HUES64 (cell line): ENCODE measurements at regions not wholly inside any gene's neighbourhood (a gene's known extent, or its start where the extent isn't known, plus 50 kb on each side); places are given as distances from the start of the nearest gene placed in this dataset.

Experiments used
- H3K27ac ChIP-seq: 2 replicates; pipeline ENCODE4 v1.7.0; 2013; ENCODE audit warnings: low read depth, low read length, inconsistent platforms
- H3K27me3 ChIP-seq: 2 replicates; pipeline ENCODE4 v1.6.1; 2013; ENCODE audit warnings: mild to moderate bottlenecking, low read length; ENCODE audit not compliant: insufficient read depth
- H3K36me3 ChIP-seq: 2 replicates; pipeline ENCODE4 v1.6.1; 2013; ENCODE audit warnings: mild to moderate bottlenecking, low read length; ENCODE audit not compliant: insufficient read depth
- H3K4me1 ChIP-seq: 2 replicates; pipeline ENCODE4 v1.6.1; 2013; ENCODE audit warnings: mild to moderate bottlenecking, low read length, moderate library complexity; ENCODE audit not compliant: insufficient read depth
- H3K4me3 ChIP-seq: 2 replicates; pipeline ENCODE4 v1.5.1; 2013; ENCODE audit warnings: mild to moderate bottlenecking, low read length, moderate library complexity
- H3K9ac ChIP-seq: 2 replicates; pipeline ENCODE4 v1.6.1; 2013; ENCODE audit warnings: mild to moderate bottlenecking, low read depth, low read length
- H3K9me3 ChIP-seq: 2 replicates; pipeline ENCODE4 v1.6.1; 2013; ENCODE audit warnings: low read depth, low read length; ENCODE audit not compliant: insufficient read depth
- WGBS: fragments of 150-250, 120-280 bp; methylation state at CpG from one replicate; pipeline ENCODE4 v1.1.7; 2013; ENCODE audit warnings: missing lambda C conversion rate; 5-methylcytosine and 5-hydroxymethylcytosine counted together

DNA sequence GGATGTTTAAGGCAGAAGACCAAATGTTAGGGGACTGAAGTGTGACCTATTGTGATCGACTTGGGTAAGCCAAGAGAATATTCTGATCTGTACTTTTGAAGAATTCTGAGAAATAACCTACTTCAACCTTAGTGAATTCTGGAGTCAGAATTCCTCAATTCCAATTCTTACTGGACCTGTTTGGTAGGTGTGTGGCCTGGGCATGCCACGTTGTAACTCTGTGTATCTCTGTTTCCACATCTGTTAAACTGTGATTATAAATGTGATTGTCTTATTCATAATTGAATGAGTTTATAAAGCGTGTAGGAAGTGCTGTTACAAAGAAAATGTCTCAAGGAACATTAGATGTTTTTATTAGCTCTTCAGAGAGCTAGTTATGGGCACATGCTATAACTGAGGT is 64.5 kb downstream of the TUSC1 start:
- Histone ChIP-seq H3K36me3 (no peaks in the 10 kb centered on the region), H3K9ac (no peak overlapping the region), H3K9me3 (no peaks in the 10 kb centered on the region), H3K27me3 (no peaks in the 10 kb centered on the region), H3K4me1 (peaks cover under 1% of the 10 kb centered on the region; the same call in 1 of the 2 replicates), H3K27ac (no peak overlapping the region), H3K4me3 (no peak overlapping the region)
- whole genome bisulfite sequencing: 95% methylated on average over 3 of the region's 3 CpGs

DNA sequence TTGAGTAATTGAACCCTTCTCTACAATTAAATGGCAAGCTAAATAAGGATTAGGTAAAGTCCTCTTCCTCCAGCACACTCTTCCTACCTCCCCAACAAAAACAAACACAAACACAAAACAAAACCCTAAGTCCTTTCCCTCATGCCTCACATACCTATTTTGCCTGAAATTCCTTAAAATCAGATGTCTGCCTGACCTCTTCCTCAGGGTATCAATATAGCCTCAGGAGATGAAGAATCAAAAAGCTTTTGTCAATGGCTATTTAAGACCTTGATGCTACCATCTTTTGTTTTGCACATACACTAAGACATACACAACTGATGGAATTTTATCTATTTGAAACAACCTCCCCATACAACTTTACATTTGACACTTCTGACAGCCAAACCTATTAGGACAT is 75.1 kb downstream of the TUSC1 start:
- Histone ChIP-seq H3K4me1 (peaks cover 30% of the 10 kb centered on the region), H3K4me3 (no peak overlapping the region), H3K27ac (no peak overlapping the region), H3K9me3 (no peaks in the 10 kb centered on the region), H3K27me3 (no peaks in the 10 kb centered on the region), H3K36me3 (no peaks in the 10 kb centered on the region), H3K9ac (no peak overlapping the region)

DNA sequence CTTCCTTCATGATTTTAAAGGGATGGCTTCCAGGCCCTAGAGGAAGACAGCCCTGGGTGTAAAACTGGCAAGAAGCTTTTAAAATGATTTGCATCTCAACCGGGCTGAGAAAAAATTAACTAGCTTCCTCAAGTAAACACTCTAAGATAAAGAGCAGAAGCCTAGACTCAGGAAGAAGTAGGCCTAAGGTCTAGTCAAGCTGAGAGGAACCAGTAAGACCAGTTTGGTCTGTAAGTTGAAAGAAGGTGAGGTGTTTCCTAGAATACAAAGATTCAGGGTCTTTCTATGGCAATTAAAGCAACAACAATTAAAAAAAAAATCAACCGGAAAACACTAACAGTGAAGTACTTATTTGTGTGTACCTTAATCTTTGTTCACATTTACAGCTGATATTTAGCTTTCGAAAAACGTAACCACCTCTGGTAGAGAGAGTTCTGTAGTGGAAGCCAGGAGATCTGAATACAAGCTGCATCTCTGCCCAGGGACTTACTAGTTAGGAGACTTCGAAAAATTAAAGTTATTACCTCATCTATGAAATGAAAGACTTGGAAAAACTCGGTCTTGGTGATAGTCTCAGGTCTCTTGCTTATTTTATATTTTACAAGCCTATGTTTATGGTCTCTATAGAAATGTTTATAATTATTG is 75.7 kb downstream of the TUSC1 start:
- H3K9ac ChIP-seq: no peak overlapping the region
- H3K4me1 ChIP-seq: peaks cover 24% of the 10 kb centered on the region
- H3K36me3 ChIP-seq: no peaks in the 10 kb centered on the region
- H3K9me3 ChIP-seq: no peaks in the 10 kb centered on the region
- H3K27ac ChIP-seq: 0 out of 2 replicates have a peak overlapping the region, but pooled peaks have one; percentile 6
- no peaks in the 10 kb centered on the region for H3K27me3 ChIP-seq
- WGBS: 78% methylated on average over 4 of the region's 6 CpGs
- no peak overlapping the region for H3K4me3 ChIP-seq

DNA sequence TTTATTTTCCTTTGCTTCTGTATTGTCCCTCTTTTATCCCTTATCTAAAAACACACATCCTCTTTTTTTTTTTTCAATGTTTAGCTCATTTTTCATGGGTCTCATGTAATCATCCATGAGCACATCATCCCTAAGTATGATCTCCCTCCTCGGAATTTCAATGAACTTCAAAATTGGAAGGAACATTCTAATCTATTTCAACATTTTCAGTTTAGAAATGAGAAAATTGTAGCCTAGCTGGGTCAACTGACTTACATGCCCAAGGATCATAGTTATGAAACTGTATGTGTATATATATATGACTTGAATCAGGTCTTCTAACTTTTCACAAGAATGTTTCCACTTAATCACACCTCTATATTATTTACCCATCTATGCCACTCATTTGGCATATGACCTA is 77.7 kb downstream of the TUSC1 start:
- no peak overlapping the region for H3K27ac ChIP-seq
- H3K4me3 ChIP-seq: no peak overlapping the region
- peaks cover 3% of the 10 kb centered on the region; the same call in 1 of the 2 replicates for H3K9me3 ChIP-seq
- H3K9ac ChIP-seq: no peak overlapping the region
- H3K4me1 ChIP-seq: peaks cover 24% of the 10 kb centered on the region
- WGBS: 100% methylated on average over 1 of the region's 1 CpG
- H3K27me3 ChIP-seq: no peaks in the 10 kb centered on the region
- no peaks in the 10 kb centered on the region for H3K36me3 ChIP-seq

DNA sequence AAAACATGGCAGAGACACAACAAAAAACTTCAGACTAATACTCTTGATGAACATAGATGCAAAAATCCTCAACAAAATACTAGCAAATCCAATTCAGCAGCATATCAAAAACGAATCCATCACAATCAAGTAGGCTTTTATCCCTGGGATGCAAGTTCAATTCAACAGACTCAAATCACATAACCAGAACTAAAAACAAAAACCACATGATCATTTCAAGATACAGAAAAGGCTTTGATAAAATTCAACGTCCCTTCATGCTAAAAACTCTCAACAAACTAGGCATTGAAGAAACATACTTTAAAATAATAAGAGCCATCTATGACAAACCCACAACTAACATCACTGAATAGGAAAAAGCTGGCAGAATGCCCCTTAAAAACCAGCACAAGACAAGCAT is 93.6 kb downstream of the TUSC1 start:
- H3K4me1 ChIP-seq: no peaks in the 10 kb centered on the region
- H3K36me3 ChIP-seq: no peaks in the 10 kb centered on the region
- 0 out of 2 replicates have a peak, but pooled peaks cover 5% of the 10 kb centered on the region for H3K9me3 ChIP-seq
- H3K27me3 ChIP-seq: no peaks in the 10 kb centered on the region
- 94% methylated on average over 2 of the region's 2 CpGs for WGBS
- H3K27ac ChIP-seq: no peak overlapping the region
- H3K9ac ChIP-seq: no peak overlapping the region
- no peak overlapping the region for H3K4me3 ChIP-seq

DNA sequence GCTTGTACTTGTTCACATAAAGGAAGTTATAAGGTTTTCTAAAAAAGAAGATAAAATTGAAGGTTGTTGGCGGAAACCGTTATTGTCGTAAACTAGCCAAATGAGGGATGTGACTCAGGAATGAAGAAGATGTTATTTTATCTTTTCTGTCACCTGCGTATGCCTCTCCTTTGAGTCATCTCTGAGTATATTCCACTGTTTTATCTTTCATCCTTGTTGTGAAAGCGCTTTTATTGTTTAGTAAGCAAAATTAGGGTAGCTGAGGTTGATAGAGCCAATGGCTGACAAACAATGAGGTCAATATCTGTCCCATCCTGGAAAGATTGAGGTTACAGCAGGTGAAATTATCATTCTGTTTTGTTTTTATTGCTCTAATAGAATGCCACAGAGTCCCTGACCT is 105.0 kb downstream of the TUSC1 start:
- Histone ChIP-seq H3K9me3 (no peaks in the 10 kb centered on the region), H3K27ac (no peak overlapping the region), H3K9ac (no peak overlapping the region), H3K4me3 (no peak overlapping the region), H3K36me3 (no peaks in the 10 kb centered on the region), H3K27me3 (no peaks in the 10 kb centered on the region), H3K4me1 (no peaks in the 10 kb centered on the region)
- WGBS: 95% methylated on average over 5 of the region's 5 CpGs

DNA sequence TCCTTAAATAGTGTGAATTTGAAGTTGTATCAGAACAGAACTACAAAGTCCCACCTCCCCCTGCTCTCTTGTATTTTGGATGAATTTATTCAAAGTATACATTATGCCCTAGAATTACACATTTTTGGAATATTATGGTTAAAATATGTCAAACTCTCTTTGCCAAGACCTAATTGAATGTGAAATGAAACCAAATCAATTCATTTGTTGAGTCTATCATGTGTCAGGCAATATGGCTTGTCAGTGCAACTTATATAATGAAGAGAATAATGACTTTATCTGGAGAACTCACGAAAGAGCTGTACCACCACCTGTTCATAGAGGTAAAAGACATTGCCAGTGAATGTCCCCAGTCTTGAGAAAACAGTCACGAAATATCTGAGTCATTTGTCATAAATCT is 106.8 kb downstream of the TUSC1 start:
- H3K36me3 ChIP-seq: no peaks in the 10 kb centered on the region
- no peaks in the 10 kb centered on the region for H3K27me3 ChIP-seq
- H3K9me3 ChIP-seq: no peaks in the 10 kb centered on the region
- H3K4me1 ChIP-seq: no peaks in the 10 kb centered on the region
- no peak overlapping the region for H3K4me3 ChIP-seq
- no peak overlapping the region for H3K27ac ChIP-seq
- WGBS: 98% methylated on average over 2 of the region's 2 CpGs
- H3K9ac ChIP-seq: no peak overlapping the region

DNA sequence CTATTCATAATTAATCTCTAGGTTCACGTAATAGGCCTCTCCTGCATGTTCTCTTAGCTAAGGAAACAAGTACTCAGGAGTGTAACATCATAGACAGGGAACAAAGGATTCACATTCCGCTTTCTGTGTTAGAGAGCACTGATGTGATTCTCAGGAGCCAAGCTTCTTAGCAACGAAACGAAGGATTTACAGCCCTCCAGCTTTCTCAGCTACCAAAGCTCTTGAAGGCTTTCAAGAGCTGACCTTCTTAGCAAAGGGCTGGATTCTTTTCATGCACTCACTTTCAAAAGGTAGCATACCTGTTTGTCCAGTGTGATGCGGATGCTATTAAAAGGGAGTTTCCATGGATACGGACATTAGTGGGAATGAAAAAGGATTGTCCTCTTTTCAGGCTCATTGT is 107.4 kb downstream of the TUSC1 start:
- no peak overlapping the region for H3K27ac ChIP-seq

DNA sequence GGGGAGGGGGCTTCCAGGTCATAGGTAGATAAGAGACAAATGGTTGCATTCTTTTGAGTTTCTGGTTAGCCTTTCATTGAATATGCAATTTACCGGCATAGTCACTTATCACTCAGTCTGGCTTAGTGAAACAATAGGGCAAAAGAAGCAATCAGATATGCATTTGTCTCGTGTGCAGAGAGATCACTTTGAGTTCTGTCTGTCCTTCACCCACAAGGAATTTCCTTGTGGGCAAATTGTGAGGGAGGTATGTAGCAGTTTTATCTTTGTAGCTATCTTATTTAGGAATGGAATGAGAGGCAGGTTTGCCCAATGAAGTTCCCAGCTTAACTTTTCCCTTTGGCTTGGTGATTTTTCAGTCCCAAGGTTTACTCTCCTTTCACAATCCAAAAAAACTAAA is 116.1 kb downstream of the TUSC1 start:
- Histone ChIP-seq H3K4me3 (no peak overlapping the region), H3K27ac (no peak overlapping the region), H3K9ac (no peak overlapping the region), H3K9me3 (no peaks in the 10 kb centered on the region), H3K4me1 (no peaks in the 10 kb centered on the region), H3K36me3 (no peaks in the 10 kb centered on the region), H3K27me3 (no peaks in the 10 kb centered on the region)
- WGBS: 85% methylated on average over 2 of the region's 2 CpGs

More for the DNA sequence above, 107.4 kb downstream of the TUSC1 start:
- Histone ChIP-seq H3K27me3 (no peaks in the 10 kb centered on the region), H3K36me3 (no peaks in the 10 kb centered on the region), H3K4me1 (no peaks in the 10 kb centered on the region), H3K9ac (no peak overlapping the region), H3K9me3 (no peaks in the 10 kb centered on the region), H3K4me3 (no peak overlapping the region)
- WGBS: 93% methylated on average over 6 of the region's 6 CpGs

DNA sequence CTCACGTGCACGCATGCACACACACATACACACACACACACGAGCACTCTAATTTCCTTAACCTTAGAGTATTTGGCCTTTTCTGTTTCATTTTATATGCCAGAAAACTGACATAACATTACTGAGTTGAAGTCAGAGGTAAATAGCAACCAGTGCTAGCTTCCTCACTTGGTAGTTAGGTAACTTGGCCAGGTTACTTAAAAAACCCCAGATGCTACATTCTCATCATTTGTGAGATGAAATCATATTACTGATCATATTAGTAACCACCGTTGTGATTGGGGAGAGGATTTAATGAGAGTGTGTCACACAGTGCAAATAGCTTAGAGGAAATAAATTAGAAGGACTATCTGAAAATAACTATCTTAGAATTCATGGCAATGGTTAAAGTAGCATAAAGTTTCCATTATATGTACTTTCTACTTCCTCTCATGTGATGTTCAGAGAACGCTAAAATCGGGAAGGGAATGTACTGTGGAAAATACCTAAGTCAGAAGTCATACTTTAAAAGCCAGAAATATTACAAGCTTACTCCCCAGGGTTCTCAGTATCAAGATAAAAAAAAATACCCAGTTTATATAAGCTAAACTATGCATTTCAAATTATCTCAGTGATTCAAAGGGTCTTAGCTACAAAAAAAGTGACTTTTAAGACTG is 120.5 kb downstream of the TUSC1 start:
- no peak overlapping the region for H3K27ac ChIP-seq
- WGBS: 79% methylated on average over 6 of the region's 6 CpGs
- H3K9ac ChIP-seq: no peak overlapping the region
- no peaks in the 10 kb centered on the region for H3K4me1 ChIP-seq
- H3K4me3 ChIP-seq: no peak overlapping the region
- no peaks in the 10 kb centered on the region for H3K36me3 ChIP-seq
- H3K9me3 ChIP-seq: no peaks in the 10 kb centered on the region
- H3K27me3 ChIP-seq: no peaks in the 10 kb centered on the region

DNA sequence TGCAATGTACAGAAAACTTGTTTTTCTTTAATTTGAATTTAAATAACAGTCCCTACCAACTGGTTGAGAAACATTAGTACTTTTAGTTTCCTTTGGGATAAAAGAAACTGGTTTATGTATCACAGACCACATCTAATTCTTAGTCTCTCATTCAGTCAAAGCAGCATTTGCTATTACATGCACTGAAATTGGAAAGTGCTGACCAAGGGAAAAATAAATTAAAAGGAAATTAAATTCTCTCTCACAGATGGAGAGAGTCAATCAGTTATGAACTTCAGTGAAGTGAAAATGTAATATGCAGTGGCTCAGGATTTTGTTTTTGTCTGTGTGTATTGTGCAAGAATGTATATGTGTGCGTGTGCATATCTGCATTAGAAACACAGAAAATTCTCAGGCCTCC is 121.7 kb downstream of the TUSC1 start:
- Histone ChIP-seq H3K27ac (no peak overlapping the region), H3K36me3 (no peaks in the 10 kb centered on the region), H3K4me1 (no peaks in the 10 kb centered on the region), H3K4me3 (no peak overlapping the region), H3K9me3 (no peaks in the 10 kb centered on the region), H3K27me3 (no peaks in the 10 kb centered on the region), H3K9ac (no peak overlapping the region)
- WGBS: 92% methylated on average over 1 of the region's 1 CpG
